SK-N-SH treated with all-trans-retinoic acid at 6 μM for 48 hours (cell line): ENCODE measurements at regions not wholly inside any gene's neighbourhood (a gene's known extent, or its start where the extent isn't known, plus 50 kb on each side); places are given as distances from the start of the nearest gene placed in this dataset.

Experiments used
- ATAC-seq: fragments of 200-7000 bp; cut with Tn5 transposase; 3 replicates; pipeline ENCODE4 v1.9.1; 2020; ENCODE audit warnings: mild to moderate bottlenecking, moderate library complexity
- ARNTL ChIP-seq: fragments of 450-650 bp; formaldehyde crosslinking; IDR thresholded peaks from 2 replicates; pipeline ENCODE4 v1.5.0; 2020; ENCODE audit warnings: low read depth, mild to moderate bottlenecking, moderate library complexity, borderline replicate concordance
- BACH2 ChIP-seq: fragments of 250-450 bp; sonication (Bioruptor Pico); IDR thresholded peaks from 2 replicates; pipeline ENCODE4 v1.9.0; 2021; ENCODE audit warnings: mild to moderate bottlenecking, borderline replicate concordance
- CSDC2 ChIP-seq: fragments of 250-450 bp; sonication (Bioruptor Pico); IDR thresholded peaks from 2 replicates; pipeline ENCODE4 v1.5.0; 2020; ENCODE audit warnings: mild to moderate bottlenecking, moderate library complexity
- ESRRG ChIP-seq: fragments of 250-450 bp; sonication (Bioruptor Pico); IDR thresholded peaks from 2 replicates; pipeline ENCODE4 v1.6.1; 2021; ENCODE audit warnings: mild to moderate bottlenecking
- GLIS3 ChIP-seq: fragments of 250-450 bp; sonication (Bioruptor Pico); IDR thresholded peaks from 2 replicates; pipeline ENCODE4 v1.5.0; 2020; ENCODE audit warnings: mild to moderate bottlenecking, moderate library complexity
- ISL1 ChIP-seq: fragments of 250-450 bp; sonication (Bioruptor Pico); IDR thresholded peaks from 2 replicates; pipeline ENCODE4 v2.1.2; 2022; ENCODE audit warnings: mild to moderate bottlenecking, moderate library complexity
- OSR1 ChIP-seq: fragments of 250-450 bp; sonication (Bioruptor Pico); IDR thresholded peaks from 2 replicates; pipeline ENCODE4 v1.8.0; 2022; ENCODE audit warnings: moderate library complexity, mild to moderate bottlenecking, inconsistent platforms
- PPARA ChIP-seq: fragments of 250-450 bp; sonication (Bioruptor Pico); IDR thresholded peaks from 2 replicates; pipeline ENCODE4 v1.5.0; 2020; ENCODE audit warnings: mild to moderate bottlenecking, borderline replicate concordance
- RARB ChIP-seq: fragments of 250-450 bp; sonication (Bioruptor Pico); IDR thresholded peaks from 2 replicates; pipeline ENCODE4 v1.8.0; 2021; ENCODE audit warnings: mild to moderate bottlenecking, moderate library complexity
- SNAI2 ChIP-seq: fragments of 250-450 bp; sonication (Bioruptor Pico); IDR thresholded peaks from 2 replicates; pipeline ENCODE4 v1.5.0; 2020; ENCODE audit warnings: mild to moderate bottlenecking, moderate library complexity
- TCF4 ChIP-seq: fragments of 250-450 bp; sonication (Bioruptor Pico); IDR thresholded peaks from 2 replicates; pipeline ENCODE4 v1.8.0; 2021; ENCODE audit warnings: mild to moderate bottlenecking, moderate library complexity, borderline replicate concordance
- TOX ChIP-seq: fragments of 250-450 bp; sonication (Bioruptor Pico); IDR thresholded peaks from 2 replicates; pipeline ENCODE4 v1.8.0; 2021; ENCODE audit warnings: mild to moderate bottlenecking, moderate library complexity, borderline replicate concordance
- ZC3H10 ChIP-seq: fragments of 250-450 bp; sonication (Bioruptor Pico); IDR thresholded peaks from 2 replicates; pipeline ENCODE4 v1.5.1; 2021; ENCODE audit warnings: mild to moderate bottlenecking, moderate library complexity
- ZFP3 ChIP-seq: fragments of 250-450 bp; sonication (Bioruptor Pico); IDR thresholded peaks from 2 replicates; pipeline ENCODE4 v1.5.0; 2020; ENCODE audit warnings: mild to moderate bottlenecking, moderate library complexity
- ZFP30 ChIP-seq: fragments of 450-650 bp; formaldehyde crosslinking; IDR thresholded peaks from 2 replicates; pipeline ENCODE4 v1.5.0; 2022; ENCODE audit warnings: mild to moderate bottlenecking, moderate library complexity
- ZNF565 ChIP-seq: fragments of 450-650 bp; formaldehyde crosslinking; conservative IDR thresholded peaks from 2 replicates; pipeline ENCODE4 v1.5.0; 2020; ENCODE audit warnings: low read depth, mild to moderate bottlenecking, moderate library complexity
- ZNF8 ChIP-seq: fragments of 450-650 bp; formaldehyde crosslinking; IDR thresholded peaks from 2 replicates; pipeline ENCODE4 v1.5.0; 2020; ENCODE audit warnings: mild to moderate bottlenecking, moderate library complexity
- TF ChIP-seq, protein P1 (sequence below): fragments of 250-450 bp; sonication (Bioruptor Pico); IDR thresholded peaks from 2 replicates; pipeline ENCODE4 v1.5.0; 2020; ENCODE audit warnings: mild to moderate bottlenecking, moderate library complexity
- TF ChIP-seq, protein P2 (sequence below): fragments of 250-450 bp; sonication (Bioruptor Pico); IDR thresholded peaks from 2 replicates; pipeline ENCODE4 v1.8.0; 2021; ENCODE audit warnings: low read depth, mild to moderate bottlenecking, moderate library complexity, borderline replicate concordance
- TF ChIP-seq, protein P3 (sequence below): fragments of 250-450 bp; sonication (Bioruptor Pico); IDR thresholded peaks from 2 replicates; pipeline ENCODE4 v1.5.1; 2020; ENCODE audit warnings: low read depth, mild to moderate bottlenecking, moderate library complexity
- TF ChIP-seq, protein P4 (sequence below): fragments of 250-450 bp; sonication (Bioruptor Pico); IDR thresholded peaks from 2 replicates; pipeline ENCODE4 v1.5.1; 2021; ENCODE audit warnings: mild to moderate bottlenecking, moderate library complexity
- TF ChIP-seq, protein P5 (sequence below): fragments of 250-450 bp; sonication (Bioruptor Pico); IDR thresholded peaks from 2 replicates; pipeline ENCODE4 v1.8.0; 2020; ENCODE audit warnings: mild to moderate bottlenecking, moderate library complexity, borderline replicate concordance

DNA sequence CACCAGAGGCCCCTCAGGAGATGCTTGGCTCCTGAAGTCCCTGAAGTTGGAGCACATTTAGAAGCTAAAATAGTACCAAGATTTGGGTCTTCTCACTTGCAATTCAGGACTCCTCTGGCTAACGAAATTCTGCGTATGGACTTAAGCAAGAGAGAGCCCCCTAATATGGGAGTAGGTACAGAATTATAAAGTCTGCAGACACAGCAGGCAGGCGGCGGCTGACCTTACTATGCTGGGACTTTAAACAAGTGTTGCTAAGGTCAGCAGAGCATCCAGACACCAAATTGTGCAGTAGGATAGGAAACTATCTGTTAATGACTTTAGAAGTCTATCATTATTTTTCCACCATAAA lies 104.5 kb upstream of the PDE4B start:
- ATAC-seq: no peak

DNA sequence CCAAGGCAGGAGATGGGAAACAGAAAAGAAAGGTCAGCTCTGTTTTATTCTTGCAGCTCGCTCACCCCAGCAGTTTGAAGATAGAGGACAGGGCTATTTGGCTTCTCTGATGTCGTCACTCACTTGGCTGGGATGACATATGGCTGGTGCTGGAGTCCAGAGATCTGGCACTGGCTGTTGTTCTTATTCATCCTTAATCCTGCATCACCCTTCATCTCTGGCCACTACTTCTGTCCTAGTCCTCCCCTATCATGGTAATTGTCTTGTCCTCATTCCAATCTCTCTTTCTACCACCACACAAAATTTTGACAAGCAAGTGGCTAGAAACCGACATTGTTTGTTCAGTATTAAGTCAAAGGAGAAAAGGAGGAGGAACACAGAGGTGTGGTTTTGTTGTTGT lies 103.8 kb upstream of the PDE4B start:
- ATAC-seq: no peak
- TF ChIP-seq, protein P1, sequence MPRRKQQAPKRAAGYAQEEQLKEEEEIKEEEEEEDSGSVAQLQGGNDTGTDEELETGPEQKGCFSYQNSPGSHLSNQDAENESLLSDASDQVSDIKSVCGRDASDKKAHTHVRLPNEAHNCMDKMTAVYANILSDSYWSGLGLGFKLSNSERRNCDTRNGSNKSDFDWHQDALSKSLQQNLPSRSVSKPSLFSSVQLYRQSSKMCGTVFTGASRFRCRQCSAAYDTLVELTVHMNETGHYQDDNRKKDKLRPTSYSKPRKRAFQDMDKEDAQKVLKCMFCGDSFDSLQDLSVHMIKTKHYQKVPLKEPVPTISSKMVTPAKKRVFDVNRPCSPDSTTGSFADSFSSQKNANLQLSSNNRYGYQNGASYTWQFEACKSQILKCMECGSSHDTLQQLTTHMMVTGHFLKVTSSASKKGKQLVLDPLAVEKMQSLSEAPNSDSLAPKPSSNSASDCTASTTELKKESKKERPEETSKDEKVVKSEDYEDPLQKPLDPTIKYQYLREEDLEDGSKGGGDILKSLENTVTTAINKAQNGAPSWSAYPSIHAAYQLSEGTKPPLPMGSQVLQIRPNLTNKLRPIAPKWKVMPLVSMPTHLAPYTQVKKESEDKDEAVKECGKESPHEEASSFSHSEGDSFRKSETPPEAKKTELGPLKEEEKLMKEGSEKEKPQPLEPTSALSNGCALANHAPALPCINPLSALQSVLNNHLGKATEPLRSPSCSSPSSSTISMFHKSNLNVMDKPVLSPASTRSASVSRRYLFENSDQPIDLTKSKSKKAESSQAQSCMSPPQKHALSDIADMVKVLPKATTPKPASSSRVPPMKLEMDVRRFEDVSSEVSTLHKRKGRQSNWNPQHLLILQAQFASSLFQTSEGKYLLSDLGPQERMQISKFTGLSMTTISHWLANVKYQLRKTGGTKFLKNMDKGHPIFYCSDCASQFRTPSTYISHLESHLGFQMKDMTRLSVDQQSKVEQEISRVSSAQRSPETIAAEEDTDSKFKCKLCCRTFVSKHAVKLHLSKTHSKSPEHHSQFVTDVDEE (CRISPR knock-in tag): no peak
- TF ChIP-seq, protein P2, sequence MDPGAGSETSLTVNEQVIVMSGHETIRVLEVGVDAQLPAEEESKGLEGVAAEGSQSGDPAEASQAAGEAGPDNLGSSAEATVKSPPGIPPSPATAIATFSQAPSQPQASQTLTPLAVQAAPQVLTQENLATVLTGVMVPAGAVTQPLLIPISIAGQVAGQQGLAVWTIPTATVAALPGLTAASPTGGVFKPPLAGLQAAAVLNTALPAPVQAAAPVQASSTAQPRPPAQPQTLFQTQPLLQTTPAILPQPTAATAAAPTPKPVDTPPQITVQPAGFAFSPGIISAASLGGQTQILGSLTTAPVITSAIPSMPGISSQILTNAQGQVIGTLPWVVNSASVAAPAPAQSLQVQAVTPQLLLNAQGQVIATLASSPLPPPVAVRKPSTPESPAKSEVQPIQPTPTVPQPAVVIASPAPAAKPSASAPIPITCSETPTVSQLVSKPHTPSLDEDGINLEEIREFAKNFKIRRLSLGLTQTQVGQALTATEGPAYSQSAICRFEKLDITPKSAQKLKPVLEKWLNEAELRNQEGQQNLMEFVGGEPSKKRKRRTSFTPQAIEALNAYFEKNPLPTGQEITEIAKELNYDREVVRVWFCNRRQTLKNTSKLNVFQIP: no peak
- TF ChIP-seq ZNF565 (no peak), BACH2 (CRISPR knock-in tag) (no peak), ZFP3 (CRISPR knock-in tag) (no peak), PPARA (CRISPR knock-in tag) (no peak)

More for the DNA sequence above, 104.5 kb upstream of the PDE4B start:
- TF ChIP-seq SNAI2 (CRISPR knock-in tag): no peak
- no peak for TF ChIP-seq OSR1 (CRISPR knock-in tag)
- no peak for TF ChIP-seq ZFP30 (CRISPR knock-in tag)
- TF ChIP-seq PPARA (CRISPR knock-in tag): no peak

DNA sequence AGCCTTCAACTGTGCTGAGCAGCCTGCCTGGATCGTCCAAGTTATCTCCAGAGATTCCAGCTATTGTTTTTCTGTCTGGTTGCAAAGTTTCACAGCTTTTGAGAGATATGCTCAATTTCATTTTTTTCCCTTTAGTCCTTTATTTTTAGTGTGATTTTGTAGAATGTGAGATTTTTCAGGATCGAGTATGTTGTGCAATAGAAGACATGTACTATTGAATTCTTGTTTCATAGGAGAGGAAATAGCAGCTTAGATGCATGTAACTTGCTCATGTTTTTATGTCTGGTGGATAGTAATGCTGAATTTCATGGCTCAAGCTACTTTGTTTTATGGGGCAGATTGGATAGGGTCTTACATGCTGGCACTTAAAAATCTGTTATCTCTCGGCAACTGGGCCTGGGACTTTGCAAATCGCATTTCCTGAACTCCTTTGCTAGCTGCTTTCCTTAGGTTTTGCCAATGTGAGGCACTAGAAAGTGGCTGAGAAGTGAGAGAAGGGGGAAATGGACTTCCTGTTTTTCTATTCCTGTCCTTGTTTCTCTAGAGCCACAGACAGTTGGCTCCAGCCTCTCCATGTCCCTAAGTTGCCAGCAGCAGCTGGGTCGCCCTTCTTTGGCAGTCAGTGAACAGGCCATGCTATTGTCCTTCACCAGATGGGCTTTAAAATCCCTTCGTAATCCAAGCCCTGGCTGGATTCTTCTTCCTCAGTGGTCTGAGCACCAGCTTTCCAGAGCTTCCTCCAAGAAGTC lies 101.4 kb upstream of the PDE4B start:
- no peak for TF ChIP-seq PPARA (CRISPR knock-in tag)
- TF ChIP-seq TCF4 (CRISPR knock-in tag): no peak
- TF ChIP-seq, protein P1 (CRISPR knock-in tag): no peak
- TF ChIP-seq ZNF8 (CRISPR knock-in tag): no peak
- TF ChIP-seq, protein P2: no peak
- TF ChIP-seq, protein P3, sequence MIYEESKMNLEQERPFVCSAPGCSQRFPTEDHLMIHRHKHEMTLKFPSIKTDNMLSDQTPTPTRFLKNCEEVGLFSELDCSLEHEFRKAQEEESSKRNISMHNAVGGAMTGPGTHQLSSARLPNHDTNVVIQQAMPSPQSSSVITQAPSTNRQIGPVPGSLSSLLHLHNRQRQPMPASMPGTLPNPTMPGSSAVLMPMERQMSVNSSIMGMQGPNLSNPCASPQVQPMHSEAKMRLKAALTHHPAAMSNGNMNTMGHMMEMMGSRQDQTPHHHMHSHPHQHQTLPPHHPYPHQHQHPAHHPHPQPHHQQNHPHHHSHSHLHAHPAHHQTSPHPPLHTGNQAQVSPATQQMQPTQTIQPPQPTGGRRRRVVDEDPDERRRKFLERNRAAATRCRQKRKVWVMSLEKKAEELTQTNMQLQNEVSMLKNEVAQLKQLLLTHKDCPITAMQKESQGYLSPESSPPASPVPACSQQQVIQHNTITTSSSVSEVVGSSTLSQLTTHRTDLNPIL (CRISPR knock-in tag): no peak
- TF ChIP-seq TOX (CRISPR knock-in tag): no peak
- no peak for TF ChIP-seq ISL1 (CRISPR knock-in tag)
- no peak for TF ChIP-seq ZNF565
- no peak for TF ChIP-seq ZFP3 (CRISPR knock-in tag)
- TF ChIP-seq, protein P4, sequence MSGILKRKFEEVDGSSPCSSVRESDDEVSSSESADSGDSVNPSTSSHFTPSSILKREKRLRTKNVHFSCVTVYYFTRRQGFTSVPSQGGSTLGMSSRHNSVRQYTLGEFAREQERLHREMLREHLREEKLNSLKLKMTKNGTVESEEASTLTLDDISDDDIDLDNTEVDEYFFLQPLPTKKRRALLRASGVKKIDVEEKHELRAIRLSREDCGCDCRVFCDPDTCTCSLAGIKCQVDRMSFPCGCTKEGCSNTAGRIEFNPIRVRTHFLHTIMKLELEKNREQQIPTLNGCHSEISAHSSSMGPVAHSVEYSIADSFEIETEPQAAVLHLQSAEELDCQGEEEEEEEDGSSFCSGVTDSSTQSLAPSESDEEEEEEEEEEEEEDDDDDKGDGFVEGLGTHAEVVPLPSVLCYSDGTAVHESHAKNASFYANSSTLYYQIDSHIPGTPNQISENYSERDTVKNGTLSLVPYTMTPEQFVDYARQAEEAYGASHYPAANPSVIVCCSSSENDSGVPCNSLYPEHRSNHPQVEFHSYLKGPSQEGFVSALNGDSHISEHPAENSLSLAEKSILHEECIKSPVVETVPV (CRISPR knock-in tag): no peak
- TF ChIP-seq GLIS3 (CRISPR knock-in tag): no peak
- TF ChIP-seq, protein P5, sequence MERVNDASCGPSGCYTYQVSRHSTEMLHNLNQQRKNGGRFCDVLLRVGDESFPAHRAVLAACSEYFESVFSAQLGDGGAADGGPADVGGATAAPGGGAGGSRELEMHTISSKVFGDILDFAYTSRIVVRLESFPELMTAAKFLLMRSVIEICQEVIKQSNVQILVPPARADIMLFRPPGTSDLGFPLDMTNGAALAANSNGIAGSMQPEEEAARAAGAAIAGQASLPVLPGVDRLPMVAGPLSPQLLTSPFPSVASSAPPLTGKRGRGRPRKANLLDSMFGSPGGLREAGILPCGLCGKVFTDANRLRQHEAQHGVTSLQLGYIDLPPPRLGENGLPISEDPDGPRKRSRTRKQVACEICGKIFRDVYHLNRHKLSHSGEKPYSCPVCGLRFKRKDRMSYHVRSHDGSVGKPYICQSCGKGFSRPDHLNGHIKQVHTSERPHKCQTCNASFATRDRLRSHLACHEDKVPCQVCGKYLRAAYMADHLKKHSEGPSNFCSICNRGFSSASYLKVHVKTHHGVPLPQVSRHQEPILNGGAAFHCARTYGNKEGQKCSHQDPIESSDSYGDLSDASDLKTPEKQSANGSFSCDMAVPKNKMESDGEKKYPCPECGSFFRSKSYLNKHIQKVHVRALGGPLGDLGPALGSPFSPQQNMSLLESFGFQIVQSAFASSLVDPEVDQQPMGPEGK (CRISPR knock-in tag): no peak
- no peak for TF ChIP-seq ESRRG (CRISPR knock-in tag)
- TF ChIP-seq CSDC2 (CRISPR knock-in tag): no peak
- TF ChIP-seq ZC3H10 (CRISPR knock-in tag): no peak
- no peak for TF ChIP-seq ARNTL (CRISPR knock-in tag)
- no peak for TF ChIP-seq RARB (CRISPR knock-in tag)
- TF ChIP-seq ZFP30 (CRISPR knock-in tag): no peak
- no peak for TF ChIP-seq BACH2 (CRISPR knock-in tag)
- TF ChIP-seq, all 23 proteins: peak for 0
- no peak for ATAC-seq
